Activated CD8-positive, alpha-beta T cell treated with anti-CD3 and anti-CD28 coated beads for 36 hours (primary cell): ENCODE measurements at regions not wholly inside any gene's neighbourhood (a gene's known extent, or its start where the extent isn't known, plus 50 kb on each side); places are given as distances from the start of the nearest gene placed in this dataset.

ENCODE experiments used
- ATAC-seq: fragments of 200-7000 bp; cut with Tn5 transposase; one replicate; pipeline ENCODE4 v1.10.0; 2021; ENCODE audit warnings: mild to moderate bottlenecking, moderate library complexity
- CTCF ChIA-PET: fragments of 350-600 bp; sonication (Branson Sonifier 250); formaldehyde crosslinking; loops from one replicate; lab custom pipeline; 2021; ENCODE audit warnings: antibody characterized with exemption; lab: Charles Lee
- POLR2A ChIA-PET: fragments of 350-600 bp; sonication (Branson Sonifier 250); formaldehyde crosslinking; loops from one replicate; lab custom pipeline; 2021; ENCODE audit warnings: antibody characterized with exemption; lab: Charles Lee
- DNase-seq: peaks from one replicate; pipeline ENCODE4 v3.0.0-alpha.2; 2020
- H3K27ac Mint-ChIP-seq: one replicate; pipeline ENCODE4 v1.8.0; 2021; ENCODE audit warnings: mild to moderate bottlenecking, mixed read lengths
- H3K27me3 Mint-ChIP-seq: one replicate; pipeline ENCODE4 v1.8.0; 2021; ENCODE audit warnings: mixed read lengths
- H3K36me3 Mint-ChIP-seq: one replicate; pipeline ENCODE4 v1.8.0; 2021; ENCODE audit warnings: low read depth, mixed read lengths
- H3K4me1 Mint-ChIP-seq: one replicate; pipeline ENCODE4 v1.8.0; 2021; ENCODE audit warnings: low read depth, mixed read lengths
- H3K4me3 Mint-ChIP-seq: one replicate; pipeline ENCODE4 v1.8.0; 2021; ENCODE audit warnings: mild to moderate bottlenecking, moderate library complexity, mixed read lengths
- H3K9me3 Mint-ChIP-seq: one replicate; pipeline ENCODE4 v1.8.0; 2021; ENCODE audit warnings: mixed read lengths
- CTCF ChIP-seq: fragments of 200-600 bp; IDR thresholded peaks from one replicate; pipeline ENCODE4 v1.8.0; 2022; ENCODE audit warnings: antibody characterized with exemption, mild to moderate bottlenecking
- intact Hi-C: fragments of 100-400 bp; cut with micrococcal nuclease; formaldehyde crosslinking; loops from one replicate; pipeline ENCODE4 v1.10.0; 2022

GRCh38 chr4:63790377-63790776 lies 618.9 kb downstream of the TECRL start:
- CTCF ChIA-PET = no interaction called here
- no peak for DNase-seq
- H3K27me3 Mint-ChIP-seq = no peaks in the 10 kb centered on the region

GRCh38 chr4:63788271-63788670 lies 621.0 kb downstream of the TECRL start:
- no peak overlapping the region for H3K4me3 Mint-ChIP-seq
- intact Hi-C loops = no loop called here
- no peaks in the 10 kb centered on the region for H3K27me3 Mint-ChIP-seq
- CTCF ChIA-PET = no interaction called here
- no peak overlapping the region for H3K27ac Mint-ChIP-seq
- DNase-seq (no peak), ATAC-seq (no peak)
- POLR2A ChIA-PET = no interaction called here
- peaks cover 19% of the 10 kb centered on the region for H3K9me3 Mint-ChIP-seq
- H3K4me1 Mint-ChIP-seq = no peaks in the 10 kb centered on the region
- H3K36me3 Mint-ChIP-seq = no peaks in the 10 kb centered on the region
- no peak for TF ChIP-seq CTCF

More at GRCh38 chr4:63790377-63790776, 618.9 kb downstream of the TECRL start:
- no peak for TF ChIP-seq CTCF
- Mint-ChIP-seq H3K9me3 (peaks cover 16% of the 10 kb centered on the region), H3K27ac (no peak overlapping the region), H3K4me3 (no peak overlapping the region), H3K4me1 (no peaks in the 10 kb centered on the region), H3K36me3 (no peaks in the 10 kb centered on the region)
- POLR2A ChIA-PET = no interaction called here
- intact Hi-C loops = no loop called here
- no peak for ATAC-seq

GRCh38 chr4:63787326-63787725 lies 621.9 kb downstream of the TECRL start:
- no peak for TF ChIP-seq CTCF
- Mint-ChIP-seq H3K9me3 (peaks cover 18% of the 10 kb centered on the region), H3K4me3 (no peak overlapping the region), H3K36me3 (no peaks in the 10 kb centered on the region), H3K27me3 (no peaks in the 10 kb centered on the region), H3K4me1 (no peaks in the 10 kb centered on the region), H3K27ac (no peak overlapping the region)
- no peak for DNase-seq
- CTCF ChIA-PET = no interaction called here
- ATAC-seq = no peak
- POLR2A ChIA-PET = no interaction called here
- intact Hi-C loops = no loop called here

GRCh38 chr4:63786171-63786570 lies 623.1 kb downstream of the TECRL start:
- peaks cover 16% of the 10 kb centered on the region for H3K9me3 Mint-ChIP-seq
- H3K27ac Mint-ChIP-seq = no peak overlapping the region
- no peaks in the 10 kb centered on the region for H3K36me3 Mint-ChIP-seq
- ChIA-PET CTCF (no interaction called here), POLR2A (no interaction called here)
- intact Hi-C loops = no loop called here
- H3K27me3 Mint-ChIP-seq = no peaks in the 10 kb centered on the region
- H3K4me1 Mint-ChIP-seq = no peaks in the 10 kb centered on the region
- no peak for ATAC-seq
- DNase-seq = no peak
- H3K4me3 Mint-ChIP-seq = no peak overlapping the region
- no peak for TF ChIP-seq CTCF

- intact Hi-C loops = no loop called here
- no peaks in the 10 kb centered on the region for H3K27me3 Mint-ChIP-seq
- TF ChIP-seq CTCF = no peak
- H3K36me3 Mint-ChIP-seq = no peaks in the 10 kb centered on the region
- no peak for ATAC-seq
- H3K9me3 Mint-ChIP-seq = peaks cover 16% of the 10 kb centered on the region
- H3K27ac Mint-ChIP-seq = no peak overlapping the region
- POLR2A ChIA-PET = no interaction called here
- CTCF ChIA-PET = no interaction called here
- no peak for DNase-seq
- no peak overlapping the region for H3K4me3 Mint-ChIP-seq
- H3K4me1 Mint-ChIP-seq = no peaks in the 10 kb centered on the region
Measured at GRCh38 chr4:63784822-63785221, 624.4 kb downstream of the TECRL start.
